ENCODE measurements at regions not wholly inside any gene's neighbourhood (a gene's known extent, or its start where the extent isn't known, plus 50 kb on each side); places are given as distances from the start of the nearest gene placed in this dataset.

DNA sequence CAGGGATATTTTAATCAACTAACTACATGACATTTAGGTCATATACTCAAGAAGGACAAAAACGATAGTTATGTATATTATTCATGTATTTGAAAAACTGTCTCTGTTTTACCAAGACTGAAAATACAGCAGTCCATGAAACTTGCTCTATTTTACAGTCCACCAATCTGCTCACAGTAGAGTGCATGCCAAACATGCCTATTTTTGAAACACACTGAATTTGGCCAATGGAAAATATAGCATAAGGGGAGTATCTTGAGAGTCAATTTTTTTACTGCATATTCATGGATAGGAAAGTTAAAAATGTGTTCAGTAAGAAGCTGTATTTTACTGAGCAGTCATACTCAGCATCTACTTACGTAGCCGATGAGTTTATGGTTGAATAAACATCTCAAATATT, 621.2 kb upstream of the CHORDC1 start:
- Histone ChIP-seq H3K4me3 (ENCODE audit: low read length) (no peak overlapping the region), H3K36me3 (ENCODE audit: control insufficient read depth, insufficient read depth, low read length) (no peaks in the 10 kb centered on the region), H3K27me3 (ENCODE audit: control insufficient read depth, insufficient read depth, low read length) (no peaks in the 10 kb centered on the region), H3K4me1 (ENCODE audit: control insufficient read depth, insufficient read depth, low read length) (no peaks in the 10 kb centered on the region), H3K27ac (ENCODE audit: low read length) (no peak overlapping the region), H3K9me3 (ENCODE audit: control insufficient read depth, low read depth, low read length) (no peaks in the 10 kb centered on the region)
- DNase-seq: no peak
- WGBS (ENCODE audit: insufficient coverage, low lambda C conversion rate): 97% methylated on average over 3 of the region's 3 CpGs

DNA sequence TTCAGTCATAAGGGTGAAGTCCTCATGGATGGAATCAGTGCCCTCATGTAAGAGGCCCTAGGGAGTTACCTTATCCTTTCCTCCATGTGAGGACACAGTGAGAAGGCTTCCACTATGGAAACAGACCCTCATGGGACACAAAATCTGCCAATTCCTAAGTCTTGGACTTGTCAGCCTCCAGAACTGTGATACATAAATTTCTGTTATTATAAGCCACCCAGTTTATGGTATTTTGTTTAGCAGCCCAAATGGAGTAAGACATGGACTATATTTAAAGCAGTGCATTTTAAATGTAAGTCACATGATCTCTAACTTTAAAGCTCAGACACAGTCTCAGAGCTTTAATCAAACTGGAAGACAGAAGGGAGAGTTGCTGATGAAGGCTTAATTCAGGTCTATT, 619.8 kb upstream of the CHORDC1 start:
- no peak overlapping the region for H3K4me3 ChIP-seq (ENCODE audit: low read length)
- no peaks in the 10 kb centered on the region for H3K9me3 ChIP-seq (ENCODE audit: control insufficient read depth, low read depth, low read length)
- no peaks in the 10 kb centered on the region for H3K36me3 ChIP-seq (ENCODE audit: control insufficient read depth, insufficient read depth, low read length)
- H3K4me1 ChIP-seq (ENCODE audit: control insufficient read depth, insufficient read depth, low read length): no peaks in the 10 kb centered on the region
- H3K27ac ChIP-seq (ENCODE audit: low read length): no peak overlapping the region
- H3K27me3 ChIP-seq (ENCODE audit: control insufficient read depth, insufficient read depth, low read length): no peaks in the 10 kb centered on the region
- no peak for DNase-seq

DNA sequence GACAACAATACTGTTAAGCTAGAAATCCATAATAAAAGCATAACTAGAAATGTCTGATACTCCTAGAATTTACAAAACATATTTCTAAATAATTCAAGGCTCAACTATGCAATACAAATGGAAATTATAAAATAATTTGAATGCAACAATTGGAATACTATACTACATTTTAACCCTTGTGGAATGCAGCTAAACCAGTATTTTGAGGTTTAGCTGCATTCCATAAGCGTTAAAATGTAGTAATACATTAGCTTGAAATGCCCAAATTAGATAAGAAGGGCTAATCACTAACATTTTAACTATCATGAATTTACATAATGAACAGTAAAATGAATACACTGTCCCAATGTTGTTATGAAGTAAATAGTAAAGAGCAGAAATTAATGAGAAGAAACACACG, 617.2 kb upstream of the CHORDC1 start:
- no peak overlapping the region for H3K4me3 ChIP-seq (ENCODE audit: low read length)
- no peaks in the 10 kb centered on the region for H3K9me3 ChIP-seq (ENCODE audit: control insufficient read depth, low read depth, low read length)
- no peak for DNase-seq
- no peaks in the 10 kb centered on the region for H3K27me3 ChIP-seq (ENCODE audit: control insufficient read depth, insufficient read depth, low read length)
- no peaks in the 10 kb centered on the region for H3K4me1 ChIP-seq (ENCODE audit: control insufficient read depth, insufficient read depth, low read length)
- 60% methylated on average over 1 of the region's 2 CpGs for whole genome bisulfite sequencing (ENCODE audit: insufficient coverage, low lambda C conversion rate)
- no peaks in the 10 kb centered on the region for H3K36me3 ChIP-seq (ENCODE audit: control insufficient read depth, insufficient read depth, low read length)
- no peak overlapping the region for H3K27ac ChIP-seq (ENCODE audit: low read length)

DNA sequence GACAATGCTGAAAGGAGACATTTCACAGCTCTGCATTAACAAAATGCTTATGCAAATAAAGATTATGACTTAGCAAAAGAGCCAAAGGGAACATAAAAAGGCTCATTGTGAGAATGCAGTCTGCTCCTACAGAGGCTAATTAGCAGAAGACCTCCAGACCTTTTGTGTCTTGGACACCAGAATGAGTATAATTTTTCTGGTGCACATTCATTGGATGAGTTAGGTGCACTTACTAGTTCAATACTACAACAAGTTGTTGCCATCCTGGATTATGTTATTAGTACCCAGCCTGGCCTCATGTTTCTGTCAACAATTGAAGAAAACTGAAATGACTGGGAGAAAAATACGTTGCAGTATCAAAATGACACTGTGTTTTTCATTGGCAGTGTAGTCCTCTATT, 613.2 kb upstream of the CHORDC1 start:
- Histone ChIP-seq H3K27ac (ENCODE audit: low read length) (no peak overlapping the region), H3K36me3 (ENCODE audit: control insufficient read depth, insufficient read depth, low read length) (no peaks in the 10 kb centered on the region), H3K4me1 (ENCODE audit: control insufficient read depth, insufficient read depth, low read length) (no peaks in the 10 kb centered on the region), H3K9me3 (ENCODE audit: control insufficient read depth, low read depth, low read length) (no peaks in the 10 kb centered on the region), H3K27me3 (ENCODE audit: control insufficient read depth, insufficient read depth, low read length) (no peaks in the 10 kb centered on the region), H3K4me3 (ENCODE audit: low read length) (no peak overlapping the region)
- WGBS (ENCODE audit: insufficient coverage, low lambda C conversion rate): no CpG with 5 or more reads among the region's 1 CpG
- no peak for DNase-seq

DNA sequence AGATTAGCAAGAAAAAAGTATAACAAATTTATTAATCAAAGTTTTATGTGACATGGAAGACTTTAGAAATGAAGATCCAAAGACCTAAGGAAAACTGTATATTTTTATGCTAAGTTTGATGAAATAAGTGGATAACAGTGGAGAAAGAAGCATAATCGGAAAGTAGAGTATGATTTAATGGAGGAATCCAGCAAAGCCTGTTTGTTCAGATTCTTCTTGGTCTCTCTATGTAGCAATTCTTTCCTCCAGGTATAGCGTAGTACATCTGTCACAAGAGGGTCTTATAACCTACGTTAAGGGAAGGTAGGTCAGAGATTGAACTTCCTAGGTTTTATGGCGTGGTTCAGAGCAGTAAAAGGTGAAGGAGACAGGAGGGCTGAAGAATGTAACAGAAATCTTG, 600.6 kb upstream of the CHORDC1 start:
- no peaks in the 10 kb centered on the region for H3K4me1 ChIP-seq (ENCODE audit: control insufficient read depth, insufficient read depth, low read length)
- H3K36me3 ChIP-seq (ENCODE audit: control insufficient read depth, insufficient read depth, low read length): no peaks in the 10 kb centered on the region
- no peaks in the 10 kb centered on the region for H3K9me3 ChIP-seq (ENCODE audit: control insufficient read depth, low read depth, low read length)
- no peak for DNase-seq
- no peak overlapping the region for H3K27ac ChIP-seq (ENCODE audit: low read length)
- 80% methylated on average over 1 of the region's 4 CpGs for WGBS (ENCODE audit: insufficient coverage, low lambda C conversion rate)
- no peak overlapping the region for H3K4me3 ChIP-seq (ENCODE audit: low read length)
- H3K27me3 ChIP-seq (ENCODE audit: control insufficient read depth, insufficient read depth, low read length): no peaks in the 10 kb centered on the region

DNA sequence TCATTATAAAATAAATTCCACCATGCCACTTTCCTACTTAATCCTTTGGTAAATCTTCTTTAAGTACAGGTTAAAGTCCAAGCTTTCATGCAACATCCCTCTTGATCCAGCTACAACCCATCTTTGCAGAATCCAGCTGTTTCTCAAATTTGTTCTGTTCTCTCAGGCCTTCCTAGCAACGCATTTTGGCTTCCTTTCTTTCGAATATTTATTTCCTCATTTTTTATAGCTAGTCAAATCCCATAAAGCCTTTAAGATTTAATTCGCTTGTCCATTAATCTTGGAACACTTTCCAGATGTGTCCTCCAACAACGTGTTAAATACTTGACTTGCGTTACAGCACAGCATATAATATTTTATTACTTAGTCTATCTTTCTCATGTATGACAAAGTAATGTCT, 600.1 kb upstream of the CHORDC1 start:
- no peak overlapping the region for H3K27ac ChIP-seq (ENCODE audit: low read length)
- H3K27me3 ChIP-seq (ENCODE audit: control insufficient read depth, insufficient read depth, low read length): no peaks in the 10 kb centered on the region
- H3K4me1 ChIP-seq (ENCODE audit: control insufficient read depth, insufficient read depth, low read length): no peaks in the 10 kb centered on the region
- H3K36me3 ChIP-seq (ENCODE audit: control insufficient read depth, insufficient read depth, low read length): no peaks in the 10 kb centered on the region
- 68% methylated on average over 3 of the region's 5 CpGs for WGBS (ENCODE audit: insufficient coverage, low lambda C conversion rate)
- H3K4me3 ChIP-seq (ENCODE audit: low read length): no peak overlapping the region
- no peak for DNase-seq
- H3K9me3 ChIP-seq (ENCODE audit: control insufficient read depth, low read depth, low read length): no peaks in the 10 kb centered on the region

DNA sequence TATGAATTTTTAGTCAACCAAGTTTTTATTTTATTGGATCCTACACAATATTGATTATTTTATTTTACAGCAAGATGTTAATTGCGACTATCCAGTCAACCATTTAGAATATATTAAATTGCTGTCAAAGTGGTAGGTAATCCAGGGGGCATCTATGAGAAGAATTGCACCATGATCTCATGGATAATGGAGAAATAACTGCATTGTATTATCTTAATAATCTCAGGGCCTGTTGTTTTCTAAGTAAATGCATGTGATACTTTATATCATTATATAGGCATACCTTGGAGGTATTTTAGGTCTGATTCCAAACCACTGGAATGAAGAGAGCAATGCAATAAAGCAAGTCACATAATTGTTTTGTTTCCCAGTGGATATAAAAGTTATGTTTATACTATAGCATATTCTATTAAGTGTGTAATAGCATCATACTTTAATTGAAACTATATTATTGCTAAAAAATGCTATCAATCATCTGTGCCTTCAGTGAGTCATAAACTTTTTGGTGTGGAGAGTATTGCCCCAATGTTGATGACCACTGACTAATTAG, 595.4 kb upstream of the CHORDC1 start:
- Histone ChIP-seq H3K27me3 (ENCODE audit: control insufficient read depth, insufficient read depth, low read length) (no peaks in the 10 kb centered on the region), H3K36me3 (ENCODE audit: control insufficient read depth, insufficient read depth, low read length) (no peaks in the 10 kb centered on the region), H3K4me1 (ENCODE audit: control insufficient read depth, insufficient read depth, low read length) (no peaks in the 10 kb centered on the region), H3K4me3 (ENCODE audit: low read length) (no peak overlapping the region), H3K27ac (ENCODE audit: low read length) (no peak overlapping the region), H3K9me3 (ENCODE audit: control insufficient read depth, low read depth, low read length) (no peaks in the 10 kb centered on the region)
- no peak for DNase-seq
- no CpG with 5 or more reads among the region's 1 CpG for WGBS (ENCODE audit: insufficient coverage, low lambda C conversion rate)

DNA sequence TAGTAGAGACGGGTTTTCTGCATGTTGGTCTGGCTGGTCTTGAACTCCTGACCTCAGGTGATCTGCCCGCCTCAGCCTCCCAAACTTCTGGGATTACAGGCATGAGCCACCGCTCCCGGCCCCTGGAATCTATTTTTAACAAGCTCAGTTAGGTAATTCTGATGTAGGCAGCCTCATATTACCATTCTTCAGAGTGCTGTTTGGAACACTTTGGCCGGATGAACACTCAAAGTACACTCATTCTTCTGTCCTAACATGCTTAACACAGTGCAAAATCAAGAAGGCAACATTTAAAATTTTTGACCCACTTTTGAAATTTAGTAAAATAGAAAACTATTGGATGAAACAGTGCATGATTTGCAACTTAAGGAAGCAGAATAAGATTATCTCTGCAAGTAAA, 586.7 kb upstream of the CHORDC1 start:
- no peaks in the 10 kb centered on the region for H3K36me3 ChIP-seq (ENCODE audit: control insufficient read depth, insufficient read depth, low read length)
- no peaks in the 10 kb centered on the region for H3K4me1 ChIP-seq (ENCODE audit: control insufficient read depth, insufficient read depth, low read length)
- H3K9me3 ChIP-seq (ENCODE audit: control insufficient read depth, low read depth, low read length): no peaks in the 10 kb centered on the region
- H3K4me3 ChIP-seq (ENCODE audit: low read length): no peak overlapping the region
- no peaks in the 10 kb centered on the region for H3K27me3 ChIP-seq (ENCODE audit: control insufficient read depth, insufficient read depth, low read length)
- DNase-seq: no peak
- no CpG with 5 or more reads among the region's 5 CpGs for WGBS (ENCODE audit: insufficient coverage, low lambda C conversion rate)
- H3K27ac ChIP-seq (ENCODE audit: low read length): no peak overlapping the region

DNA sequence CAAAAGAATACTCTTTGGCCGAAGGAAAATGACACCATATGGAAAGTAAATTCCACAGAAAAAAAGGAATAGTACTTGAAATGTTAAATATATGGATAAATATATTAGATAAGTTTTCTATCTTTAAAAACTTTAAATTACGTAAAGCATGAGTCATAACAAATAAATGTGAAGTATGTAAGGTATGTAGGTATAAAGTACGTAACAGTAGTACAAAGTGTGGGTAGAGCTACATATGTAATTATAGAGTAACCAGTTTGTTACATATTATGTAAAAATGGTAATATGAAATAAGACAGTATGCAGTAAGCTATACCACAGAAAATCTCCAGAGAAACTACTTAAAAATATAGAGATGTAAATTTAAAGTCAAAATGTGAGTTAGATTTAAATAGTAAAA, 582.3 kb upstream of the CHORDC1 start:
- 96% methylated on average over 3 of the region's 3 CpGs for WGBS (ENCODE audit: insufficient coverage, low lambda C conversion rate)
- no peaks in the 10 kb centered on the region for H3K36me3 ChIP-seq (ENCODE audit: control insufficient read depth, insufficient read depth, low read length)
- DNase-seq: no peak
- no peak overlapping the region for H3K27ac ChIP-seq (ENCODE audit: low read length)
- no peaks in the 10 kb centered on the region for H3K9me3 ChIP-seq (ENCODE audit: control insufficient read depth, low read depth, low read length)
- no peaks in the 10 kb centered on the region for H3K4me1 ChIP-seq (ENCODE audit: control insufficient read depth, insufficient read depth, low read length)
- H3K4me3 ChIP-seq (ENCODE audit: low read length): no peak overlapping the region
- H3K27me3 ChIP-seq (ENCODE audit: control insufficient read depth, insufficient read depth, low read length): no peaks in the 10 kb centered on the region

DNA sequence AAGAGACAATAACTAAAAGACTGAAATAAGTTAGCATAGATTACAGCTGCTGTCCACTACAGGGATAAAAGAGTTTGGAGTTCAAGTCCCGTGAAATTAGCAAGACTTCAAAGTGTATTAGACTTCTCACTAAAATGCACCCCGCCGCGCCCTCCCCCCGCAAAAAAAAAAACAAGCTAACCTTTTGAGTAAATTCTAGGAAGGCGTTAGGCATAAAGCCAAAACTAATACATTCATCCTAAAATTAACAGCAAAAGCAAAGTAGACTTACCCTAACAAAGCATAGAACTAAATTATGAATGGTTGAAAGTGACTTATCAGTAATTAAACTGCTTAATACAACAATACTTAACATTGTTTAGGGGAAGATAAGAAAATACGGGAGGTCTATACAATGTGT, 581.0 kb upstream of the CHORDC1 start:
- 88% methylated on average over 1 of the region's 7 CpGs for WGBS (ENCODE audit: insufficient coverage, low lambda C conversion rate)
- H3K9me3 ChIP-seq (ENCODE audit: control insufficient read depth, low read depth, low read length): no peaks in the 10 kb centered on the region
- H3K4me1 ChIP-seq (ENCODE audit: control insufficient read depth, insufficient read depth, low read length): no peaks in the 10 kb centered on the region
- H3K36me3 ChIP-seq (ENCODE audit: control insufficient read depth, insufficient read depth, low read length): no peaks in the 10 kb centered on the region
- no peak overlapping the region for H3K27ac ChIP-seq (ENCODE audit: low read length)
- DNase-seq: no peak
- no peak overlapping the region for H3K4me3 ChIP-seq (ENCODE audit: low read length)
- H3K27me3 ChIP-seq (ENCODE audit: control insufficient read depth, insufficient read depth, low read length): no peaks in the 10 kb centered on the region

DNA sequence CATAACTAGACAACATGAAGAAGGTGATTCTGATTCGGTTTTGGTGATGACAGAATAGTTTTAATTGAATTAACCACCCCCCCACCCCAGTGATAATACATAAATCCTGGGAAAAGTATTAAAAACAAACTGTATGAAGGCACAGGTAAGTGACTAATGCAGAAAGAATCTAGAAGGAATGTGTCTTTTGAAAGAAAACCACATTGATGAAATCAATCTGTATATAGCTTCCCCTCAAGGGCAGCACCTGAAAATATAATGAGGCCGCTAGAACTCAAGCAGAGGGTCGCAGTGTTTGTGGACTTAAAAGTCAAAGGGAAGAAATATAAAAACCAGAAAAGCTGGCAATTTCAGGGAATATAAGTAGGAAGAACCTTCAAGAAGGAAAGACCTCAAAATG, 580.5 kb upstream of the CHORDC1 start:
- no peak overlapping the region for H3K27ac ChIP-seq (ENCODE audit: low read length)
- no peaks in the 10 kb centered on the region for H3K27me3 ChIP-seq (ENCODE audit: control insufficient read depth, insufficient read depth, low read length)
- H3K4me1 ChIP-seq (ENCODE audit: control insufficient read depth, insufficient read depth, low read length): no peaks in the 10 kb centered on the region
- 55% methylated on average over 3 of the region's 3 CpGs for WGBS (ENCODE audit: insufficient coverage, low lambda C conversion rate)
- no peak for DNase-seq
- no peaks in the 10 kb centered on the region for H3K36me3 ChIP-seq (ENCODE audit: control insufficient read depth, insufficient read depth, low read length)
- no peak overlapping the region for H3K4me3 ChIP-seq (ENCODE audit: low read length)
- no peaks in the 10 kb centered on the region for H3K9me3 ChIP-seq (ENCODE audit: control insufficient read depth, low read depth, low read length)
